ENCODE measurements at regions not wholly inside any gene's neighbourhood (a gene's known extent, or its start where the extent isn't known, plus 50 kb on each side); places are given as distances from the start of the nearest gene placed in this dataset.

- Histone ChIP-seq H3K4me3 (ENCODE audit: control insufficient read depth in 2 of 3, extremely low read depth in 1 of 3, insufficient read depth in 2 of 3, low read depth in 1 of 3, low read length in 3 of 3) (no peak overlapping the region), H3K9ac (ENCODE audit: control insufficient read depth, extremely low read depth, insufficient read depth, low read length) (no peak overlapping the region), H3K4me2 (ENCODE audit: control insufficient read depth, extremely low read depth, insufficient read depth, low read depth, low read length) (no peak overlapping the region), H4K20me1 (ENCODE audit: control insufficient read depth, extremely low read depth, insufficient read depth, low read length) (no peaks in the 10 kb centered on the region), H3K27me3 (ENCODE audit: control insufficient read depth, extremely low read depth, insufficient read depth, low read length) (no peaks in the 10 kb centered on the region), H3K79me2 (ENCODE audit: control insufficient read depth, insufficient read depth, low read length) (no peaks in the 10 kb centered on the region), H3K4me1 (ENCODE audit: control insufficient read depth, extremely low read depth, insufficient read depth, low read length) (no peaks in the 10 kb centered on the region), H3K36me3 (ENCODE audit: control insufficient read depth in 2 of 2, extremely low read depth in 1 of 2, insufficient read depth in 2 of 2, low read length in 2 of 2) (no peaks in the 10 kb centered on the region), H3K9me1 (ENCODE audit: control insufficient read depth, extremely low read depth, insufficient read depth, low read length) (no peaks in the 10 kb centered on the region), H2AFZ (ENCODE audit: control insufficient read depth, low read length) (no peak overlapping the region), H3K27ac (ENCODE audit: control insufficient read depth, insufficient read depth, low read length) (no peak overlapping the region), H3K9me3 (ENCODE audit: control insufficient read depth, low read depth, low read length) (no peaks in the 10 kb centered on the region)
- no peak for TF ChIP-seq EZH2 (IDR thresholded peaks at IDR 0.05; ENCODE audit: low read length)
- TF ChIP-seq CTCF (optimal IDR thresholded peaks at IDR 0.05 in 1 of 3, IDR thresholded peaks at IDR 0.05 in 1 of 3, conservative IDR thresholded peaks at IDR 0.05 in 1 of 3; ENCODE audit: extremely low read depth in 1 of 3, insufficient read depth in 2 of 3, low read length in 3 of 3): no peak
- no peak for DNase-seq (ENCODE audit: low read depth, low spot score)
- FAIRE-seq: no peak
- dilution Hi-C loops (cut with MboI; ENCODE audit: extremely low pct_ligation_motif_present, low sequenced_read_pairs): no loop called here
Measured at GRCh38 chr13:47555235-47555634, 445.8 kb downstream of the SUCLA2 start.

- Histone ChIP-seq H3K9me3 (ENCODE audit: control insufficient read depth, low read depth, low read length) (no peaks in the 10 kb centered on the region), H3K4me3 (ENCODE audit: control insufficient read depth in 2 of 3, extremely low read depth in 1 of 3, insufficient read depth in 2 of 3, low read depth in 1 of 3, low read length in 3 of 3) (no peak overlapping the region), H3K79me2 (ENCODE audit: control insufficient read depth, insufficient read depth, low read length) (no peaks in the 10 kb centered on the region), H2AFZ (ENCODE audit: control insufficient read depth, low read length) (no peak overlapping the region), H3K36me3 (ENCODE audit: control insufficient read depth in 2 of 2, extremely low read depth in 1 of 2, insufficient read depth in 2 of 2, low read length in 2 of 2) (no peaks in the 10 kb centered on the region), H3K9me1 (ENCODE audit: control insufficient read depth, extremely low read depth, insufficient read depth, low read length) (no peaks in the 10 kb centered on the region), H3K27ac (ENCODE audit: control insufficient read depth, insufficient read depth, low read length) (no peak overlapping the region), H3K27me3 (ENCODE audit: control insufficient read depth, extremely low read depth, insufficient read depth, low read length) (no peaks in the 10 kb centered on the region), H3K4me2 (ENCODE audit: control insufficient read depth, extremely low read depth, insufficient read depth, low read depth, low read length) (no peak overlapping the region), H3K4me1 (ENCODE audit: control insufficient read depth, extremely low read depth, insufficient read depth, low read length) (no peaks in the 10 kb centered on the region), H3K9ac (ENCODE audit: control insufficient read depth, extremely low read depth, insufficient read depth, low read length) (no peak overlapping the region), H4K20me1 (ENCODE audit: control insufficient read depth, extremely low read depth, insufficient read depth, low read length) (no peaks in the 10 kb centered on the region)
- FAIRE-seq: no peak
- no peak for DNase-seq (ENCODE audit: low read depth, low spot score)
- dilution Hi-C loops (cut with MboI; ENCODE audit: extremely low pct_ligation_motif_present, low sequenced_read_pairs): no loop called here
- TF ChIP-seq EZH2 (IDR thresholded peaks at IDR 0.05; ENCODE audit: low read length) (no peak), CTCF (optimal IDR thresholded peaks at IDR 0.05 in 1 of 3, IDR thresholded peaks at IDR 0.05 in 1 of 3, conservative IDR thresholded peaks at IDR 0.05 in 1 of 3; ENCODE audit: extremely low read depth in 1 of 3, insufficient read depth in 2 of 3, low read length in 3 of 3) (no peak)
Measured at GRCh38 chr13:47553329-47553977, 447.6 kb downstream of the SUCLA2 start.
